GM12878 (cell line): ENCODE measurements at regions not wholly inside any gene's neighbourhood (a gene's known extent, or its start where the extent isn't known, plus 50 kb on each side); places are given as distances from the start of the nearest gene placed in this dataset.

Experiments used
- GABPA ChIP-seq: IDR thresholded peaks from 2 replicates; pipeline ENCODE4 v1.6.1; 2014; ENCODE audit warnings: antibody characterized with exemption, low read depth, mild to moderate bottlenecking, inconsistent platforms
- NRF1 ChIP-seq: conservative IDR thresholded peaks from 2 replicates; pipeline ENCODE4 v1.6.1; 2011; ENCODE audit warnings: mild to moderate bottlenecking, low read depth, low read length, improper control_type of control experiment
- POLR2AphosphoS5 ChIP-seq: IDR thresholded peaks from 2 replicates; pipeline ENCODE4 v1.6.1; 2011; ENCODE audit warnings: mild to moderate bottlenecking, low read length, inconsistent platforms
- ZBTB11 ChIP-seq: fragments of 450-650 bp; formaldehyde crosslinking; IDR thresholded peaks from 2 replicates; pipeline ENCODE4 v1.5.0; 2022; ENCODE audit warnings: mild to moderate bottlenecking, missing genetic modification characterization
- ZNF24 ChIP-seq: fragments of 450-650 bp; IDR thresholded peaks from 2 replicates; pipeline ENCODE4 v1.6.1; 2017; ENCODE audit warnings: antibody characterized with exemption, mild to moderate bottlenecking
- TF ChIP-seq, protein P1 (sequence below): IDR thresholded peaks from 2 replicates; pipeline ENCODE4 v1.6.1; 2012; ENCODE audit warnings: mild to moderate bottlenecking, low read depth, low read length
- TF ChIP-seq, protein P2 (sequence below), 3 experiments: IDR thresholded peaks in 2 of 3; conservative IDR thresholded peaks in 1 of 3; 2 replicates each; pipeline ENCODE4 v1.5.1; 2011; ENCODE audit warnings: low read depth in 3 of 3, low read length in 3 of 3, mild to moderate bottlenecking in 3 of 3, control low read depth in 2 of 3, moderate library complexity in 2 of 3, inconsistent platforms in 1 of 3, mixed read lengths in 1 of 3; ENCODE audit not compliant: control insufficient read depth in 2 of 3, insufficient read depth in 1 of 3; ENCODE audit errors: extremely low read depth in 1 of 3

DNA sequence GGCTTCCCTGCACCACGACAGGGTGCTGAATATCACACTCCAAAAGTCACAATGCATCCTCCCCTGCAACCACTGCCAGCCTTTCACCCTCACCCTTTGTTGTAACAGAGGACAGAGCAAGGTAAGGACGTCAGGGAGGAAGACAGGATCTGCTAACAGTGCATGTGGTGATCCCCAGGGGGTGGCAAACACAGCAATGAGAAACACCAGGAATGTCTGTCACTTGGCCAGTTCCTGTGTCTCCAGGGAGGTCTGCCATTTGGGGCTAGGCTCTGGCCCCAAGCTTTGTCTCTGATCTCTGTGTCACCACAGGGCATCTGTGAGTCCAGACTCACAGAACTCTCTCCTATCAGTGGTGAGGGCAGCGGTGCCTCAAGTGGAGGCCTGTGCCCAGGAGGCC lies 54.3 kb upstream of the SLC24A5 start:
- TF ChIP-seq, protein P1, sequence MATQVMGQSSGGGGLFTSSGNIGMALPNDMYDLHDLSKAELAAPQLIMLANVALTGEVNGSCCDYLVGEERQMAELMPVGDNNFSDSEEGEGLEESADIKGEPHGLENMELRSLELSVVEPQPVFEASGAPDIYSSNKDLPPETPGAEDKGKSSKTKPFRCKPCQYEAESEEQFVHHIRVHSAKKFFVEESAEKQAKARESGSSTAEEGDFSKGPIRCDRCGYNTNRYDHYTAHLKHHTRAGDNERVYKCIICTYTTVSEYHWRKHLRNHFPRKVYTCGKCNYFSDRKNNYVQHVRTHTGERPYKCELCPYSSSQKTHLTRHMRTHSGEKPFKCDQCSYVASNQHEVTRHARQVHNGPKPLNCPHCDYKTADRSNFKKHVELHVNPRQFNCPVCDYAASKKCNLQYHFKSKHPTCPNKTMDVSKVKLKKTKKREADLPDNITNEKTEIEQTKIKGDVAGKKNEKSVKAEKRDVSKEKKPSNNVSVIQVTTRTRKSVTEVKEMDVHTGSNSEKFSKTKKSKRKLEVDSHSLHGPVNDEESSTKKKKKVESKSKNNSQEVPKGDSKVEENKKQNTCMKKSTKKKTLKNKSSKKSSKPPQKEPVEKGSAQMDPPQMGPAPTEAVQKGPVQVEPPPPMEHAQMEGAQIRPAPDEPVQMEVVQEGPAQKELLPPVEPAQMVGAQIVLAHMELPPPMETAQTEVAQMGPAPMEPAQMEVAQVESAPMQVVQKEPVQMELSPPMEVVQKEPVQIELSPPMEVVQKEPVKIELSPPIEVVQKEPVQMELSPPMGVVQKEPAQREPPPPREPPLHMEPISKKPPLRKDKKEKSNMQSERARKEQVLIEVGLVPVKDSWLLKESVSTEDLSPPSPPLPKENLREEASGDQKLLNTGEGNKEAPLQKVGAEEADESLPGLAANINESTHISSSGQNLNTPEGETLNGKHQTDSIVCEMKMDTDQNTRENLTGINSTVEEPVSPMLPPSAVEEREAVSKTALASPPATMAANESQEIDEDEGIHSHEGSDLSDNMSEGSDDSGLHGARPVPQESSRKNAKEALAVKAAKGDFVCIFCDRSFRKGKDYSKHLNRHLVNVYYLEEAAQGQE: no peak
- TF ChIP-seq NRF1 (no peak), ZNF24 (no peak), ZBTB11 (CRISPR knock-in tag) (no peak), GABPA (no peak), POLR2AphosphoS5 (no peak)
- TF ChIP-seq, protein P2, sequence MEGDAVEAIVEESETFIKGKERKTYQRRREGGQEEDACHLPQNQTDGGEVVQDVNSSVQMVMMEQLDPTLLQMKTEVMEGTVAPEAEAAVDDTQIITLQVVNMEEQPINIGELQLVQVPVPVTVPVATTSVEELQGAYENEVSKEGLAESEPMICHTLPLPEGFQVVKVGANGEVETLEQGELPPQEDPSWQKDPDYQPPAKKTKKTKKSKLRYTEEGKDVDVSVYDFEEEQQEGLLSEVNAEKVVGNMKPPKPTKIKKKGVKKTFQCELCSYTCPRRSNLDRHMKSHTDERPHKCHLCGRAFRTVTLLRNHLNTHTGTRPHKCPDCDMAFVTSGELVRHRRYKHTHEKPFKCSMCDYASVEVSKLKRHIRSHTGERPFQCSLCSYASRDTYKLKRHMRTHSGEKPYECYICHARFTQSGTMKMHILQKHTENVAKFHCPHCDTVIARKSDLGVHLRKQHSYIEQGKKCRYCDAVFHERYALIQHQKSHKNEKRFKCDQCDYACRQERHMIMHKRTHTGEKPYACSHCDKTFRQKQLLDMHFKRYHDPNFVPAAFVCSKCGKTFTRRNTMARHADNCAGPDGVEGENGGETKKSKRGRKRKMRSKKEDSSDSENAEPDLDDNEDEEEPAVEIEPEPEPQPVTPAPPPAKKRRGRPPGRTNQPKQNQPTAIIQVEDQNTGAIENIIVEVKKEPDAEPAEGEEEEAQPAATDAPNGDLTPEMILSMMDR (IDR thresholded peaks at IDR 0.05 in 2 of 3, conservative IDR thresholded peaks at IDR 0.05 in 1 of 3; ENCODE audit: control insufficient read depth in 2 of 3, extremely low read depth in 1 of 3, insufficient read depth in 1 of 3, low read depth in 3 of 3, low read length in 3 of 3): no peak
